ENCODE measurements at regions not wholly inside any gene's neighbourhood (a gene's known extent, or its start where the extent isn't known, plus 50 kb on each side); places are given as distances from the start of the nearest gene placed in this dataset.

DNA sequence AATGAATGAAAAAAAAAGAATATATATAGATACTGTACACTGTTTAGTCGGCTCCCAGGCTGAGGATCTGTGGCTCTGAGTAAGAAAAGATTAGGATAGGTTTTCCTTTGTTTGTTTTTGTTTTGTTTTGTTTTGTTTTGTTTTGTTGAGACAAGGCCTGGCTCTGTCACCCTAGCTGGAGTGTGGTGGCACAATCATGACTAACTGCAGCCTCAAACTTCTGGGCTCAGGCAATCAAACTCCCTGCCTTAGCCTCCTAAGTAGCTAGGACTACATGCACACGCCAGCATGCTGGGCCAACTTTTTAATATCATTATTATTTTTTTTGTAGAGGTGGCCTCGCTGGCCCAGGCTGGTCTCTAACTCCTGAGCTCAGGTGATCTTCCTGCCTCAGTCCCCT lies 87.9 kb upstream of the PTBP2 start:
- H3K9me3 ChIP-seq, result no peaks in the 10 kb centered on the region
- TF ChIP-seq, protein P1, sequence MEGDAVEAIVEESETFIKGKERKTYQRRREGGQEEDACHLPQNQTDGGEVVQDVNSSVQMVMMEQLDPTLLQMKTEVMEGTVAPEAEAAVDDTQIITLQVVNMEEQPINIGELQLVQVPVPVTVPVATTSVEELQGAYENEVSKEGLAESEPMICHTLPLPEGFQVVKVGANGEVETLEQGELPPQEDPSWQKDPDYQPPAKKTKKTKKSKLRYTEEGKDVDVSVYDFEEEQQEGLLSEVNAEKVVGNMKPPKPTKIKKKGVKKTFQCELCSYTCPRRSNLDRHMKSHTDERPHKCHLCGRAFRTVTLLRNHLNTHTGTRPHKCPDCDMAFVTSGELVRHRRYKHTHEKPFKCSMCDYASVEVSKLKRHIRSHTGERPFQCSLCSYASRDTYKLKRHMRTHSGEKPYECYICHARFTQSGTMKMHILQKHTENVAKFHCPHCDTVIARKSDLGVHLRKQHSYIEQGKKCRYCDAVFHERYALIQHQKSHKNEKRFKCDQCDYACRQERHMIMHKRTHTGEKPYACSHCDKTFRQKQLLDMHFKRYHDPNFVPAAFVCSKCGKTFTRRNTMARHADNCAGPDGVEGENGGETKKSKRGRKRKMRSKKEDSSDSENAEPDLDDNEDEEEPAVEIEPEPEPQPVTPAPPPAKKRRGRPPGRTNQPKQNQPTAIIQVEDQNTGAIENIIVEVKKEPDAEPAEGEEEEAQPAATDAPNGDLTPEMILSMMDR (IDR thresholded peaks at IDR 0.05), result no peak
- no peaks in the 10 kb centered on the region for H3K4me1 ChIP-seq (ENCODE audit: low read depth)
- DNase-seq (no peak), ATAC-seq (no peak)
- no peak overlapping the region for H3K4me3 ChIP-seq
- intact Hi-C loops (cut with DNase I, micrococcal nuclease), result no loop called here
- no peaks in the 10 kb centered on the region for H3K36me3 ChIP-seq (ENCODE audit: low read depth)

DNA sequence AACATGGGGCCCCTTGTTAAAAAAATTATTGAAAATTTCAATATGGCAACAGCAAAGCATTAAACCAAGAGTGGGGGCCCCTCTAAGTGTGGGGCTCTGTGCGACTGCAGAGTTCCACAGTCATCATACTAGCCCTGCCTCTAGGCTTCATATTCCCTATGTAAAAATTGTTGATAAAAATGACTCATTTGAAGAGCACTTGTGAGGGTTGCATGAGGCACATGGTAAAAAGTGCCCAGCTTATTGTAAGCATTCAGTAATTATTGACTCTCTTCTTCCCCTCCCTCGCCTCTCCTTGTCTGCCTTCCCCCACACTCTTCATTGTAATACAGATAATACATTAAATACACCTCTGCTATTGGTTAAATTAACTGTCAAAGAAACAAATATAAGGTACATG lies 86.7 kb upstream of the PTBP2 start:
- Histone ChIP-seq H3K4me3 (no peak overlapping the region), H3K4me1 (ENCODE audit: low read depth) (no peaks in the 10 kb centered on the region), H3K9me3 (no peaks in the 10 kb centered on the region), H3K36me3 (ENCODE audit: low read depth) (no peaks in the 10 kb centered on the region)
- intact Hi-C loops (cut with DNase I, micrococcal nuclease), result no loop called here
- TF ChIP-seq, protein P1 (IDR thresholded peaks at IDR 0.05), result no peak
- DNase-seq (no peak), ATAC-seq (no peak)

DNA sequence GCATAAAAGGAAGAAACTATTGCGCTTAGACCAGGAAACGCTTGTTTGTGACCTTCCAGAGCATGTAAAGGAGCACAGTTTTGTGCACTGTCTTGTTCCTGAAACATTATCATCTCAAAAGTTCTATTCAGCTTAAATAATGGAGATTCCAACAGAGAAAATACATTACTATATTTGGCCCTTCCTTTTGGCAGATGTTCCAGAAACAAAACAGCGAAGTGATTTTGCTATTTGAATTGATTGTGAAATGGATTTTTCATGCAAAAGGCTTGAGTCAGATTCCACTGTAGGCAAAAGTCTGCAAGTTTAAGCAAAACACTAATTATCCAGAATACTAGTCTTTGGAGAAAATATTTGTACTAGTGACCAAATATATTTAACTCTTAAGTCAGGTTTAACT lies 80.3 kb upstream of the PTBP2 start:
- Histone ChIP-seq H3K9me3 (no peaks in the 10 kb centered on the region), H3K36me3 (ENCODE audit: low read depth) (no peaks in the 10 kb centered on the region), H3K4me3 (no peak overlapping the region), H3K4me1 (ENCODE audit: low read depth) (no peaks in the 10 kb centered on the region)
- ATAC-seq (no peak), DNase-seq (no peak)
- intact Hi-C loops (cut with DNase I, micrococcal nuclease), result no loop called here
- TF ChIP-seq, protein P1 (IDR thresholded peaks at IDR 0.05), result no peak

DNA sequence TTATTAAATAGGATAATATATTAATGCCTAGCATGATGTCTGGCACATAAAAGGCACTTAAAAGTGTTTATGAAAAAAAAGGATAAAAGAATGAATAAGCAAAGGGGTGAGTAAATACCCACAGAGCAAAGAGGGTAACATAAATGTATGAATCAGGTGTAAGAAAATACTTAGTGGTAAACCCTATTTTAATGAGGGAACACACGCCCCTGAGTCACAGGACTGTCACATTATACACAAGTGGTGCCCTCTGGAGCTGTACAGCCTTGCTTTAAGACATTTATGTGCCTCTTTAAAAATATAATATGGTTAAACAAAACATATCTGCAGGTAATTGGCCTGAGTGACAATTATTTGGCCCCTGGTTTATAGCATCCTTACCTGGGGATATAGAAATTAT lies 78.1 kb upstream of the PTBP2 start:
- Histone ChIP-seq H3K9me3 (no peaks in the 10 kb centered on the region), H3K4me3 (no peak overlapping the region), H3K36me3 (ENCODE audit: low read depth) (no peaks in the 10 kb centered on the region), H3K4me1 (ENCODE audit: low read depth) (no peaks in the 10 kb centered on the region)
- DNase-seq (no peak), ATAC-seq (no peak)
- intact Hi-C loops (cut with DNase I, micrococcal nuclease), result no loop called here
- TF ChIP-seq, protein P1 (IDR thresholded peaks at IDR 0.05), result no peak

DNA sequence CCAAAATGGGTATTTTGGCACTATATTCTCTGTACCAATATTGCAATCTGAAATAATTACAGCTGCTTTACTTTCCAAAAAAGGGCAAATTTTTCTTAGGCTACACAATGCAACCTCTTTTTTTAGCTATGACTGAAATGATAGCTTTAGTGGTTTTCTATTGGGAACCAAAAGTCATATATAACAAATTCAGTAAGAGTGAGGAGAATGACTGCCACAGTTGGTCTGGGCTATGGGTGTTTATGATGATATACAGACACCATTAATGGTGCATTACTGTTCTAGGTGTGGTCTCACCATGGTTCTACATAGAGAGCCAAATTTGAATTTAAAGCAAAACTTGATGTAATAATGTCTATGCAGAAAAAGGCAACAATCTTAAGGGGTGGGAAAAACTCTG lies 72.3 kb upstream of the PTBP2 start:
- H3K36me3 ChIP-seq (ENCODE audit: low read depth), result no peaks in the 10 kb centered on the region
- ATAC-seq (no peak), DNase-seq (no peak)
- intact Hi-C loops (cut with DNase I, micrococcal nuclease), result no loop called here
- H3K4me1 ChIP-seq (ENCODE audit: low read depth), result no peaks in the 10 kb centered on the region
- H3K9me3 ChIP-seq, result no peaks in the 10 kb centered on the region
- no peak overlapping the region for H3K4me3 ChIP-seq
- TF ChIP-seq, protein P1 (IDR thresholded peaks at IDR 0.05), result no peak

DNA sequence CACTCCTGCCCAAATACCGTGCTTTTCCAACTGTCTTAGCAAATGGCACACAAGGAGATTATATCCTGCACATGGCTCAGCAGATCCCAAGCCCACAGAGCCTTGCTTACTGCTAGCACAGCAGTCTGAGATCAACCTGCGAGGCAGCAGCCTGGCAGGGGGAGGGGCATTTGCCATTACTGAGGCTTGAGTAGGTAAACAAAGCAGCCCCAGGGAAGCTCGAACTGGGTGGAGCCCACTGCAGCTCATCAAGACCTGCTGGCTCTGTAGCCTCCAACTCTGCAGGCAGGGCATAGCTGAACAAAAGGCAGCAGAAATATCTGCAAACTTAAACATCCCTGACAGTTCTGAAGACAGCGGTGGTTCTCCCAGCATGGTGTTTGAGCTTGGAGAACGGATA lies 70.1 kb upstream of the PTBP2 start:
- Histone ChIP-seq H3K36me3 (ENCODE audit: low read depth) (no peaks in the 10 kb centered on the region), H3K4me3 (no peak overlapping the region), H3K4me1 (ENCODE audit: low read depth) (no peaks in the 10 kb centered on the region), H3K9me3 (no peaks in the 10 kb centered on the region)
- ATAC-seq, result no peak
- DNase-seq, result no peak
- TF ChIP-seq, protein P1 (IDR thresholded peaks at IDR 0.05), result no peak
- intact Hi-C loops (cut with DNase I, micrococcal nuclease), result no loop called here

Measured in mucosa of descending colon (tissue), 3 donors.